RWPE2 (cell line): ENCODE measurements at regions not wholly inside any gene's neighbourhood (a gene's known extent, or its start where the extent isn't known, plus 50 kb on each side); places are given as distances from the start of the nearest gene placed in this dataset.

Source experiments
- ATAC-seq: fragments of 200-7000 bp; cut with Tn5 transposase; 3 replicates; pipeline ENCODE4 v1.9.1; 2021; ENCODE audit warnings: low read depth
- DNase-seq: peaks from one replicate; pipeline ENCODE4 v3.0.0-alpha.2; 2020; ENCODE audit warnings: low spot score
- H3K27ac ChIP-seq: fragments of 450-650 bp; 2 replicates; pipeline ENCODE4 v1.5.1; 2017; ENCODE audit warnings: mild to moderate bottlenecking; ENCODE audit not compliant: poor library complexity, severe bottlenecking
- H3K27me3 ChIP-seq: fragments of 250-450 bp; sonication (Bioruptor Pico); 2 replicates; pipeline ENCODE4 v1.5.1; 2021; ENCODE audit warnings: mild to moderate bottlenecking, moderate library complexity; ENCODE audit not compliant: insufficient read depth, poor library complexity, severe bottlenecking
- H3K36me3 ChIP-seq: fragments of 250-450 bp; sonication (Bioruptor Pico); 2 replicates; pipeline ENCODE4 v1.5.1; 2020; ENCODE audit warnings: low read depth, mild to moderate bottlenecking, moderate library complexity
- H3K4me1 ChIP-seq: fragments of 250-450 bp; sonication (Bioruptor Pico); 2 replicates; pipeline ENCODE4 v1.5.1; 2021; ENCODE audit warnings: mild to moderate bottlenecking, moderate library complexity; ENCODE audit not compliant: insufficient read depth, poor library complexity, severe bottlenecking
- H3K4me3 ChIP-seq: fragments of 250-450 bp; sonication (Bioruptor Pico); 2 replicates; pipeline ENCODE4 v1.5.1; 2021; ENCODE audit warnings: mild to moderate bottlenecking, moderate library complexity; ENCODE audit not compliant: severe bottlenecking
- H3K9me3 ChIP-seq: fragments of 250-450 bp; sonication (Bioruptor Pico); 2 replicates; pipeline ENCODE4 v1.5.1; 2021; ENCODE audit warnings: mild to moderate bottlenecking, moderate library complexity; ENCODE audit not compliant: severe bottlenecking
- CTCF ChIP-seq: fragments of 450-650 bp; IDR thresholded peaks from one replicate; pipeline ENCODE4 v1.5.1; 2017; ENCODE audit warnings: mild to moderate bottlenecking, moderate library complexity; ENCODE audit not compliant: poor library complexity, severe bottlenecking

- peak; percentile 58; the same call in 2 of the 3 replicates for ATAC-seq
- H3K9me3 ChIP-seq: no peaks in the 10 kb centered on the region
Measured at GRCh38 chr20:7333841-7334240, 566.4 kb downstream of the BMP2 start.

DNA sequence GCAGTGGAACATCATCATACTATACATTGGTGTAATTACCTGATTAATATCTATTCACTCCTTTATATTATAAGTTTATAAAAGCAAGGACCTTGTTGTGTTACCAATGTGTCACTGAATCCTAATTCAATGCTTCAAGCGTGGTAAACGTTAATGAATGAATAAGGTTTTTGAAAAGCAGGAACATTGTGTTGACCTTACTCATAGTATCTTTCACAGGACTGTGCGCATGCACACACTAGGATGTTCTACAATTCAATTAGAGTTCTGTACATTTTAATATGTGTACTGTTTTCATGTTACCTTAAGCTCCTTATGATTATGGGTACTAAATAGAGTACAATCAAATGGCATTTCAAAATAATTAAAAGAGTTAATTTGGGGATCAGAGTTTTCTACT lies 578.5 kb downstream of the BMP2 start:
- no peak for TF ChIP-seq CTCF
- DNase-seq (no peak), ATAC-seq (no peak)
- Histone ChIP-seq H3K4me3 (no peak overlapping the region), H3K36me3 (peaks cover 4% of the 10 kb centered on the region; the same call in 1 of the 2 replicates), H3K27ac (peak overlapping the region; percentile 95), H3K4me1 (peaks cover 29% of the 10 kb centered on the region), H3K27me3 (peaks cover 3% of the 10 kb centered on the region), H3K9me3 (peaks cover 3% of the 10 kb centered on the region)

More at GRCh38 chr20:7333841-7334240, 566.4 kb downstream of the BMP2 start:
- Histone ChIP-seq H3K27ac (no peak overlapping the region), H3K4me3 (no peak overlapping the region), H3K4me1 (no peaks in the 10 kb centered on the region), H3K27me3 (no peaks in the 10 kb centered on the region), H3K36me3 (no peaks in the 10 kb centered on the region)
- no peak for TF ChIP-seq CTCF
- no peak for DNase-seq

DNA sequence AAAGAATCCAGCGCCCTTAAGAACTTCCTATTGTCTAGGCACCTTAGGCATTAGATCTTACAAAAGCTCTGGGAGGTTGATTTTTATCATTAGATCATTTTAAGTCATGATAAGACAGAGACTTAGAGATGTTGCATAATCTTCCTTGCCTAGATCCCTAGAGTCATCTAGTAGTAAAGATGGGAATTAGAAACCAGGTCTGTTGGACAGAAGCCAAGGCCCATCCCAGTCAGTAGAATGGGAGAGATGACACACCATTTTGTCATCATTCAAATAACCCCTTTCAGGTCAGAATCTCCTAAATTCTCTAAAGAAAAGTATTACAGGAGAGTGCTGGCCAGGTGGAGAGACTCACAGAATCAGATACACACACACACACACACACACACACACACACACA lies 579.1 kb downstream of the BMP2 start:
- Histone ChIP-seq H3K4me3 (no peak overlapping the region), H3K27ac (peak overlapping the region; percentile 95), H3K36me3 (peaks cover 4% of the 10 kb centered on the region; the same call in 1 of the 2 replicates), H3K27me3 (peaks cover 3% of the 10 kb centered on the region), H3K4me1 (peaks cover 29% of the 10 kb centered on the region), H3K9me3 (peaks cover 3% of the 10 kb centered on the region)
- ATAC-seq (peak; percentile 78), DNase-seq (peak; percentile 89)
- no peak for TF ChIP-seq CTCF

DNA sequence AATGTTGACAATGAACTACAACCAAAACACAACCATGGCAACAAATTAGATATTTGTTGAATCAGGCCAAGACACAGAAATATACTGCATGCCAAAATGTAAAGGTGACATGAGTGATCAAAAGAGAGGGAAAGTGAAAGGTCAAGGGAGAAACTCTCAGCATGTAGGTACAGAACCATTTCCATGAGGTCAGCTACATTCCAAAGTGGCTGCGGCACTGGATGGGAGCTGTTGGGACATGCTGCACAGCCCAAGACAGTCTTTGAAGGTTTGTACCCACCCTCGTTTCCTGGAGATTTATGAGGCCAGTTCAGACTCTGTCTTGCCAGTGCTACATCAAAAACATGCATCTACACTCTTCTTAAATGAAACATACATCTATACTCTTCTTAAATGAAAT lies 579.9 kb downstream of the BMP2 start:
- ATAC-seq: peak; percentile 89
- DNase-seq: peak; percentile 86

More for the DNA sequence above, 579.9 kb downstream of the BMP2 start:
- Histone ChIP-seq H3K27ac (peak overlapping the region; percentile 95), H3K4me3 (no peak overlapping the region), H3K9me3 (peaks cover 3% of the 10 kb centered on the region), H3K4me1 (peaks cover 29% of the 10 kb centered on the region), H3K36me3 (peaks cover 4% of the 10 kb centered on the region; the same call in 1 of the 2 replicates), H3K27me3 (peaks cover 3% of the 10 kb centered on the region)
- TF ChIP-seq CTCF: no peak
